ENCODE measurements at regions not wholly inside any gene's neighbourhood (a gene's known extent, or its start where the extent isn't known, plus 50 kb on each side); places are given as distances from the start of the nearest gene placed in this dataset.

GRCh38 chr9:129403779-129404620 is 216.9 kb downstream of the C9orf50 start:
- TF ChIP-seq TOX (CRISPR knock-in tag; IDR thresholded peaks at IDR 0.05; ENCODE audit: borderline replicate concordance) (no peak), ZC3H10 (CRISPR knock-in tag; IDR thresholded peaks at IDR 0.05) (no peak), ARNTL (CRISPR knock-in tag; IDR thresholded peaks at IDR 0.05; ENCODE audit: borderline replicate concordance, low read depth) (no peak), PPARA (CRISPR knock-in tag; IDR thresholded peaks at IDR 0.05; ENCODE audit: borderline replicate concordance) (no peak), TCF4 (CRISPR knock-in tag; IDR thresholded peaks at IDR 0.05; ENCODE audit: borderline replicate concordance) (no peak)
- ATAC-seq: no peak

- ATAC-seq: no peak
- TF ChIP-seq TCF4 (CRISPR knock-in tag; IDR thresholded peaks at IDR 0.05; ENCODE audit: borderline replicate concordance): no peak
- no peak for TF ChIP-seq TSHZ2 (CRISPR knock-in tag; IDR thresholded peaks at IDR 0.05)
- TF ChIP-seq ZFP3 (CRISPR knock-in tag; IDR thresholded peaks at IDR 0.05): no peak
- TF ChIP-seq ZNF565 (CRISPR knock-in tag; conservative IDR thresholded peaks at IDR 0.05; ENCODE audit: low read depth): no peak
- TF ChIP-seq SNAI2 (CRISPR knock-in tag; IDR thresholded peaks at IDR 0.05): no peak
- no peak for TF ChIP-seq ARNTL (CRISPR knock-in tag; IDR thresholded peaks at IDR 0.05; ENCODE audit: borderline replicate concordance, low read depth)
- TF ChIP-seq RARB (CRISPR knock-in tag; IDR thresholded peaks at IDR 0.05): no peak
- TF ChIP-seq ZNF70 (CRISPR knock-in tag; IDR thresholded peaks at IDR 0.05): no peak
- TF ChIP-seq CSRNP3 (CRISPR knock-in tag; IDR thresholded peaks at IDR 0.05): no peak
- TF ChIP-seq BACH2 (CRISPR knock-in tag; IDR thresholded peaks at IDR 0.05; ENCODE audit: borderline replicate concordance): no peak
- no peak for TF ChIP-seq GLIS3 (CRISPR knock-in tag; IDR thresholded peaks at IDR 0.05)
- no peak for TF ChIP-seq ESRRG (CRISPR knock-in tag; IDR thresholded peaks at IDR 0.05)
- TF ChIP-seq ZC3H10 (CRISPR knock-in tag; IDR thresholded peaks at IDR 0.05): no peak
- no peak for TF ChIP-seq TOX (CRISPR knock-in tag; IDR thresholded peaks at IDR 0.05; ENCODE audit: borderline replicate concordance)
- TF ChIP-seq ZFP30 (CRISPR knock-in tag; IDR thresholded peaks at IDR 0.05): no peak
- no peak for TF ChIP-seq ZNF8 (CRISPR knock-in tag; IDR thresholded peaks at IDR 0.05)
- no peak for TF ChIP-seq OSR1 (CRISPR knock-in tag; IDR thresholded peaks at IDR 0.05)
- no peak for TF ChIP-seq CREB5 (CRISPR knock-in tag; IDR thresholded peaks at IDR 0.05; ENCODE audit: low read depth)
- TF ChIP-seq PATZ1 (CRISPR knock-in tag; IDR thresholded peaks at IDR 0.05; ENCODE audit: borderline replicate concordance): no peak
- TF ChIP-seq ISL1 (CRISPR knock-in tag; IDR thresholded peaks at IDR 0.05): no peak
Measured at GRCh38 chr9:129402931-129403778, 217.7 kb downstream of the C9orf50 start.

- no peak for TF ChIP-seq BACH2 (CRISPR knock-in tag; IDR thresholded peaks at IDR 0.05; ENCODE audit: borderline replicate concordance)
- 0 out of 2 replicates have a peak, but pooled peaks have one; percentile 13 for TF ChIP-seq ZNF70 (CRISPR knock-in tag; IDR thresholded peaks at IDR 0.05)
- ATAC-seq: no peak
Measured at GRCh38 chr9:129402371-129402739, 218.5 kb downstream of the C9orf50 start.

Data from SK-N-SH treated with all-trans-retinoic acid at 6 μM for 48 hours (cell line).